Tibial nerve (tissue), 4 donors: ENCODE measurements at regions not wholly inside any gene's neighbourhood (a gene's known extent, or its start where the extent isn't known, plus 50 kb on each side); places are given as distances from the start of the nearest gene placed in this dataset.

ENCODE experiments used
- EP300 ChIP-seq, 2 donors: sonication (generic); formaldehyde crosslinking; IDR thresholded peaks; one replicate each; pipeline ENCODE4 v1.6.1; 2017; ENCODE audit warnings: antibody characterized with exemption in 2 of 2, mild to moderate bottlenecking in 1 of 2
- POLR2A ChIP-seq, 2 donors: fragments of 450-650 bp; IDR thresholded peaks; one replicate each; pipeline ENCODE4 v1.6.1; 2017; ENCODE audit warnings: antibody characterized with exemption in 2 of 2, mild to moderate bottlenecking in 2 of 2, moderate library complexity in 2 of 2
- TF ChIP-seq, protein P1 (sequence below), 5 experiments: fragments of 200-600 bp in 3 of 5; fragments of 450-650 bp in 2 of 5; sonication (generic) in 3 of 5; IDR thresholded peaks; one replicate each; pipeline ENCODE4 v1.5.1; 2016 to 2019; ENCODE audit warnings: antibody characterized with exemption in 5 of 5, mild to moderate bottlenecking in 3 of 5, moderate library complexity in 2 of 5

- TF ChIP-seq, protein P1, sequence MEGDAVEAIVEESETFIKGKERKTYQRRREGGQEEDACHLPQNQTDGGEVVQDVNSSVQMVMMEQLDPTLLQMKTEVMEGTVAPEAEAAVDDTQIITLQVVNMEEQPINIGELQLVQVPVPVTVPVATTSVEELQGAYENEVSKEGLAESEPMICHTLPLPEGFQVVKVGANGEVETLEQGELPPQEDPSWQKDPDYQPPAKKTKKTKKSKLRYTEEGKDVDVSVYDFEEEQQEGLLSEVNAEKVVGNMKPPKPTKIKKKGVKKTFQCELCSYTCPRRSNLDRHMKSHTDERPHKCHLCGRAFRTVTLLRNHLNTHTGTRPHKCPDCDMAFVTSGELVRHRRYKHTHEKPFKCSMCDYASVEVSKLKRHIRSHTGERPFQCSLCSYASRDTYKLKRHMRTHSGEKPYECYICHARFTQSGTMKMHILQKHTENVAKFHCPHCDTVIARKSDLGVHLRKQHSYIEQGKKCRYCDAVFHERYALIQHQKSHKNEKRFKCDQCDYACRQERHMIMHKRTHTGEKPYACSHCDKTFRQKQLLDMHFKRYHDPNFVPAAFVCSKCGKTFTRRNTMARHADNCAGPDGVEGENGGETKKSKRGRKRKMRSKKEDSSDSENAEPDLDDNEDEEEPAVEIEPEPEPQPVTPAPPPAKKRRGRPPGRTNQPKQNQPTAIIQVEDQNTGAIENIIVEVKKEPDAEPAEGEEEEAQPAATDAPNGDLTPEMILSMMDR (IDR thresholded peaks at IDR 0.05) = no peak
- TF ChIP-seq EP300 (IDR thresholded peaks at IDR 0.05) (no peak), POLR2A (IDR thresholded peaks at IDR 0.05) (no peak)
These were observed 622.9 kb upstream of the RBFOX1 start for GRCh38 chr16:6709736-6710135.
